ENCODE measurements at regions not wholly inside any gene's neighbourhood (a gene's known extent, or its start where the extent isn't known, plus 50 kb on each side); places are given as distances from the start of the nearest gene placed in this dataset.
"Not testable (repeated sequence)": the region's sequence is repeated elsewhere in the genome, so short reads cannot be mapped to it uniquely, and the experiment has no call there.

GRCh38 chr6:68069921-68070710 lies 565.0 kb upstream of the ADGRB3 start:
- Mint-ChIP-seq H3K4me3 (no peak overlapping the region), H3K27me3 (no peaks in the 10 kb centered on the region), H3K4me1 (no peaks in the 10 kb centered on the region), H3K36me3 (ENCODE audit: insufficient read depth) (no peaks in the 10 kb centered on the region), H3K9me3 (peaks cover 24% of the 10 kb centered on the region), H3K27ac (ENCODE audit: low read depth) (no peak overlapping the region)
- ATAC-seq (replicated peaks; ENCODE audit: extremely low read depth, poor library complexity, severe bottlenecking) (no peak), DNase-seq (ENCODE audit: low spot score in 2 of 2) (no peak)

DNA sequence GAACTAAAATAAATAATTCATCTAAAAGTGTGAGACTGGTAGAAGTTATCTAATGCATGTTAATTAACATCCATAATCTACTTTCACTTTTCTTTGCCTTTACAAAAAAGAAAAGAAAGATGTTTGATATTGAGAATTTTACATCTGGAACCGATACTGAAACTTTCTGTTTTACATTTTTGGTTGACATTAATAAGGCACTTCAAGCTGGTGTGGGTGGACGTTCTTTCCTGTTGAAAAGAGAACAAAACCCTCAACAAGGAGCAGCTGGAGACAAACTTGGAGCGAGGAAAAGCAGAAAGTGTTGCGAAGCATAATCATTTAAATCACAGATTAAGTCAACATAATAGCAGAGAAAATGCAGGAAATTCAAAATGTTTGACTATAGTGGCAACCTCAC lies 575.2 kb upstream of the ADGRB3 start:
- Mint-ChIP-seq H3K27ac (ENCODE audit: low read depth) (no peak overlapping the region), H3K4me1 (no peaks in the 10 kb centered on the region), H3K4me3 (no peak overlapping the region), H3K9me3 (peaks cover 4% of the 10 kb centered on the region), H3K36me3 (ENCODE audit: insufficient read depth) (no peaks in the 10 kb centered on the region), H3K27me3 (no peaks in the 10 kb centered on the region)
- ATAC-seq (replicated peaks; ENCODE audit: extremely low read depth, poor library complexity, severe bottlenecking) = no peak
- DNase-seq (ENCODE audit: low spot score in 2 of 2) = no peak

DNA sequence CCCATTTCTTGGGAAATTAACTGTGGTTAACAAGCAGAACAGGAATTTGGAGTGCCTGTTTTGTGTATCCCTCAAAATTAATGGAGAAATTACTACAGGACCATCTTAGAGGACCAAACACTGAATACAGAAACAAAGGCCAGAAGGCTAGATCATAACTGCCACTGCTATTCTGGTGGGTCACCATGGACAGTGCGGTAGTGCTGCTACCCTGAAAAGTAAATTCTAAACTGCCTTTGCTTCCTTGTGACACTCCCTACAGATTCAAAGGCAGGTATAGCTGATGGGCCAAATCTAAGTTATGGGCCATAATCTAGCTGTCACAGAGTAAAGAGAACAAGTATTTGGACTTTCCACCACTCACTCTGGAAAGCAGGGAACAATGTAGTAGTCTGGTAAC lies 575.8 kb upstream of the ADGRB3 start:
- H3K9me3 Mint-ChIP-seq = no peaks in the 10 kb centered on the region
- H3K4me3 Mint-ChIP-seq = no peak overlapping the region
- H3K4me1 Mint-ChIP-seq = no peaks in the 10 kb centered on the region
- H3K36me3 Mint-ChIP-seq (ENCODE audit: insufficient read depth) = no peaks in the 10 kb centered on the region
- no peaks in the 10 kb centered on the region for H3K27me3 Mint-ChIP-seq
- no peak overlapping the region for H3K27ac Mint-ChIP-seq (ENCODE audit: low read depth)
- no peak for DNase-seq (ENCODE audit: low spot score in 2 of 2)
- ATAC-seq (replicated peaks; ENCODE audit: extremely low read depth, poor library complexity, severe bottlenecking) = no peak

DNA sequence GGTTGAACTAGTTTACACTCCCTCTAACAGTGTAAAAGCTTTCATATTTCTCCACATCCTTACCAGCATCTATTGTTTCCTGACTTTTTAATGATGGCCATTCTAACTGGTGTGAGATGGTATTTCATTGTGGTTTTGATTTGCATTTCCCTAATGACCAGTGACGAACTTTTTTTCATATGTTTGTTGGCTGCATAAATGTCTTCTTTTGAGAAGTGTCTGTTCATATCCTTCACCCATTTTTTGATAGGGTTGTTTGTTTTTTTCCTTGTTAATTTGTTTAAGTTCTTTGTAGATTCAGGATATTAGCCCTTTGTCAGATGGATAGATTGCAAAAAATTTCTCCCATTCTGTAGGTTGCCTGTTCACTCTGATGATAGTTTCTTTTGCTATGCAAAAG lies 578.5 kb upstream of the ADGRB3 start:
- not testable (repeated sequence) for ATAC-seq (replicated peaks; ENCODE audit: extremely low read depth, poor library complexity, severe bottlenecking); DNase-seq (ENCODE audit: low spot score in 2 of 2); H3K27ac Mint-ChIP-seq (ENCODE audit: low read depth); H3K4me3 Mint-ChIP-seq; H3K4me1 Mint-ChIP-seq; H3K36me3 Mint-ChIP-seq (ENCODE audit: insufficient read depth); H3K27me3 Mint-ChIP-seq; H3K9me3 Mint-ChIP-seq

DNA sequence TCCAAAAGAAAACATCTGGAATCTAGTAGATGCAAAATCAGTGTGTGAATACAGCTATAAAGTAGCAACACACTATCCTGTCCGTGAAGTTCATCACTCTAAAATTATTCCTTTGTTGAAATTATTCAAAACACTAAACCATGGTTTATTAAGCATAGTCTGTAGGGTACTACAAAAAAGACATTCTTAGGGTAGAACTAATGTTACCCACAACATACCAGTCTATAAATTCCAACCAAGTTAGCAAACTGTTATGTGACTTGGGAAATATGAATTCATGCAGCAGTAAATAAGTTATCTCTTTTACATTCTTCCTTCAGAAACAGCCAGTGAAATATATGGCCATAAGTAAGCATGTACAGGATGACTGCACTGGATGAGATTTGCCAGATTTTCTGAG lies 580.3 kb upstream of the ADGRB3 start:
- no peaks in the 10 kb centered on the region for H3K27me3 Mint-ChIP-seq
- no peak for DNase-seq (ENCODE audit: low spot score in 2 of 2)
- H3K4me1 Mint-ChIP-seq = no peaks in the 10 kb centered on the region

GRCh38 chr6:68053805-68054373 lies 581.2 kb upstream of the ADGRB3 start:
- Mint-ChIP-seq H3K27ac (ENCODE audit: low read depth) (no peak overlapping the region), H3K4me3 (no peak overlapping the region), H3K36me3 (ENCODE audit: insufficient read depth) (no peaks in the 10 kb centered on the region), H3K9me3 (peaks cover 5% of the 10 kb centered on the region), H3K27me3 (no peaks in the 10 kb centered on the region), H3K4me1 (no peaks in the 10 kb centered on the region)
- DNase-seq (ENCODE audit: low spot score in 2 of 2) (no peak), ATAC-seq (replicated peaks; ENCODE audit: extremely low read depth, poor library complexity, severe bottlenecking) (no peak)

More for the DNA sequence above, 580.3 kb upstream of the ADGRB3 start:
- Mint-ChIP-seq H3K27ac (ENCODE audit: low read depth) (no peak overlapping the region), H3K36me3 (ENCODE audit: insufficient read depth) (no peaks in the 10 kb centered on the region), H3K4me3 (no peak overlapping the region), H3K9me3 (peaks cover 5% of the 10 kb centered on the region)
- ATAC-seq (replicated peaks; ENCODE audit: extremely low read depth, poor library complexity, severe bottlenecking) = no peak

GRCh38 chr6:68052234-68052633 lies 582.8 kb upstream of the ADGRB3 start:
- ATAC-seq (replicated peaks; ENCODE audit: extremely low read depth, poor library complexity, severe bottlenecking) (no peak), DNase-seq (ENCODE audit: low spot score in 2 of 2) (no peak)
- Mint-ChIP-seq H3K4me1 (no peaks in the 10 kb centered on the region), H3K27ac (ENCODE audit: low read depth) (no peak overlapping the region), H3K9me3 (peaks cover 5% of the 10 kb centered on the region), H3K4me3 (no peak overlapping the region), H3K27me3 (no peaks in the 10 kb centered on the region), H3K36me3 (ENCODE audit: insufficient read depth) (no peaks in the 10 kb centered on the region)

DNA sequence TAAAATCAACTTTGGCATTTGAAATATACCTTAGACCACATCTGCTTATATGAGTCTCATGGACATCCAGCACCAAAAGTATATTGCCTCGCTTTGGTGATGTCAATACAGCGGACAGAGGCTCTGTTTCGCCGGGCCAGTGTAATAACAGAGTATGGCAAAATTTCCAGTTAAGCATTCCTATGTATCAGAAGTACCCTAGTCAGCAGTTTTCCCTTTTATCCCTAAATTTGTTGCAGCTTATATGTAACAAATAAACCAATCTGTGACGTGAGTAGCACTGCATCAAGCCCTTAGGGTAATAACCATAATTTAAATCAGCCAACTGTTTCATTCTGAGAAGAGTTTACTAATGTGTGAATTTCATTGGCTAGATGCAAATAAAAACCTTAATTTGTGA lies 585.5 kb upstream of the ADGRB3 start:
- peaks cover 5% of the 10 kb centered on the region for H3K9me3 Mint-ChIP-seq
- H3K4me1 Mint-ChIP-seq = no peaks in the 10 kb centered on the region

DNA sequence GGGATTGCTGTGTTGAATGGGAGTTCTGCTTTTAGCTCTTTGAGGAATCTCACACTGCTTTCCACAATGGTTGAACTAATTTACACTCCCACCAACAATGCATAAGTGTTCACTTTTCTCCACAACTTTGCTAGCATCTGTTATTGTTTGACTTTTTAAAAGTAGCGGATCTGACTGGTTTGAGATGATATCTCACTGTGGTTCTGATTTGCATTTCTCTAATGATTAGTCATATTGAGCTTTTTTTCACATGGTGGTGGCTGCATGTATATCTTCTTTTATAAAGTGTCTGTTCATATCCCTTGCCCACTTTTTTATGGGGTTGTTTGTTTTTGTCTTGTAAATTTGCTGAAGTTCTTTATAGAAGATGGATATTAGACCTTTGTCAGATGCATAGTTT lies 588.3 kb upstream of the ADGRB3 start:
- no peaks in the 10 kb centered on the region for H3K4me1 Mint-ChIP-seq
- H3K27me3 Mint-ChIP-seq = no peaks in the 10 kb centered on the region
- H3K27ac Mint-ChIP-seq (ENCODE audit: low read depth) = no peak overlapping the region
- no peak for ATAC-seq (replicated peaks; ENCODE audit: extremely low read depth, poor library complexity, severe bottlenecking)
- DNase-seq (ENCODE audit: low spot score in 2 of 2) = no peak
- no peaks in the 10 kb centered on the region for H3K9me3 Mint-ChIP-seq
- H3K36me3 Mint-ChIP-seq (ENCODE audit: insufficient read depth) = peaks cover 2% of the 10 kb centered on the region
- no peak overlapping the region for H3K4me3 Mint-ChIP-seq

More for the DNA sequence above, 585.5 kb upstream of the ADGRB3 start:
- Mint-ChIP-seq H3K27me3 (no peaks in the 10 kb centered on the region), H3K27ac (ENCODE audit: low read depth) (no peak overlapping the region), H3K36me3 (ENCODE audit: insufficient read depth) (peaks cover 2% of the 10 kb centered on the region), H3K4me3 (no peak overlapping the region)
- ATAC-seq (replicated peaks; ENCODE audit: extremely low read depth, poor library complexity, severe bottlenecking) = no peak
- DNase-seq (ENCODE audit: low spot score in 2 of 2) = no peak

GRCh38 chr6:68046302-68046701 lies 588.8 kb upstream of the ADGRB3 start:
- Mint-ChIP-seq H3K9me3 (no peaks in the 10 kb centered on the region), H3K36me3 (ENCODE audit: insufficient read depth) (peaks cover 2% of the 10 kb centered on the region), H3K27me3 (no peaks in the 10 kb centered on the region), H3K27ac (ENCODE audit: low read depth) (no peak overlapping the region), H3K4me3 (no peak overlapping the region), H3K4me1 (no peaks in the 10 kb centered on the region)
- ATAC-seq (replicated peaks; ENCODE audit: extremely low read depth, poor library complexity, severe bottlenecking) (no peak), DNase-seq (ENCODE audit: low spot score in 2 of 2) (no peak)

DNA sequence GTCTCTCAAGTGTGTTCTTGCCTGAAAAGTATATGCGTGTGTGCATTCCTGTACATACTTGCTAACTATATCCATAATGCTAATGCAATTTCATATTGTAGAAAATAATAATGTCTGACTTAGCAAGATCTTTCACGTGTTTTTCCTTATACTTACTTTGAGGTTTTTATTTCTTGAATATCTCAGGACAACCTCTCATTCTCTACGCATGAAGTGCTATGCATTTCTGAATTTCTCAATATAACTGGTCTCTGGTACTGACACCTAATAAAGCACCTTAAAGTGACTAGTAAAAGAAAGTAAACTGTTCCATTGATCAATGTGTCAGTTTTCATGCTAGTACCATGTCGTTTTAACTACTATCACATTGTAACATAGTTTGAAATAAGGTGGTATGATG lies 589.9 kb upstream of the ADGRB3 start:
- Mint-ChIP-seq H3K9me3 (peaks cover 9% of the 10 kb centered on the region), H3K27ac (ENCODE audit: low read depth) (no peak overlapping the region), H3K27me3 (no peaks in the 10 kb centered on the region), H3K4me3 (no peak overlapping the region), H3K36me3 (ENCODE audit: insufficient read depth) (peaks cover 2% of the 10 kb centered on the region), H3K4me1 (no peaks in the 10 kb centered on the region)
- DNase-seq (ENCODE audit: low spot score in 2 of 2) = no peak
- ATAC-seq (replicated peaks; ENCODE audit: extremely low read depth, poor library complexity, severe bottlenecking) = no peak

GRCh38 chr6:68044264-68044663 lies 590.8 kb upstream of the ADGRB3 start:
- no peak overlapping the region for H3K4me3 Mint-ChIP-seq
- H3K9me3 Mint-ChIP-seq = peaks cover 13% of the 10 kb centered on the region

GRCh38 chr6:68043122-68043398 lies 592.0 kb upstream of the ADGRB3 start:
- no peaks in the 10 kb centered on the region for H3K4me1 Mint-ChIP-seq
- ATAC-seq (replicated peaks; ENCODE audit: extremely low read depth, poor library complexity, severe bottlenecking) (no peak), DNase-seq (ENCODE audit: low spot score in 2 of 2) (no peak)
- H3K9me3 Mint-ChIP-seq = peaks cover 13% of the 10 kb centered on the region
- no peaks in the 10 kb centered on the region for H3K27me3 Mint-ChIP-seq
- H3K36me3 Mint-ChIP-seq (ENCODE audit: insufficient read depth) = peaks cover 2% of the 10 kb centered on the region
- H3K27ac Mint-ChIP-seq (ENCODE audit: low read depth) = no peak overlapping the region
- no peak overlapping the region for H3K4me3 Mint-ChIP-seq

More at GRCh38 chr6:68044264-68044663, 590.8 kb upstream of the ADGRB3 start:
- Mint-ChIP-seq H3K4me1 (no peaks in the 10 kb centered on the region), H3K36me3 (ENCODE audit: insufficient read depth) (peaks cover 2% of the 10 kb centered on the region), H3K27ac (ENCODE audit: low read depth) (no peak overlapping the region), H3K27me3 (no peaks in the 10 kb centered on the region)
- no peak for ATAC-seq (replicated peaks; ENCODE audit: extremely low read depth, poor library complexity, severe bottlenecking)
- DNase-seq (ENCODE audit: low spot score in 2 of 2) = no peak

Data from central memory CD8-positive, alpha-beta T cell (primary cell).